ENCODE measurements at regions not wholly inside any gene's neighbourhood (a gene's known extent, or its start where the extent isn't known, plus 50 kb on each side); places are given as distances from the start of the nearest gene placed in this dataset.

DNA sequence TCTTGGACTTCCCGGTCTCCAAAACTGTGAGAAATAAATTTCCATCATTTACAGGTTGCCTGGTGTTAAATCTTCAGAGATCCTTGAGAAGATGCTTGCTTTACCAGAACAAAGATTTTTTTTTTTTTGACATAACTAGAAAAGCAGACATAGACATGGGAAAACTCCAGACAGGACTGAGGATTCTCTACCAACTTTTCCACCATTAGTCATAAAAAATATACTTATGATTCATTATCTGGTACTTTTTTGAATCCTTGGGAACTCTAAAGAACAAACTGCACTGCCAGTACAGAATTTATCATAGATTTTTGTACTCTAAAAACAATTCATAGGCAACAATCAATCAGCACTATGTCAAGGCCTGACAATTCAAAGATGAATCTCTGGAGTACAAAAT lies 487.6 kb downstream of the EFNB2 start:
- Histone ChIP-seq H3K4me3 (no peak overlapping the region), H3K27ac (no peak overlapping the region), H3K4me1 (replicated peaks in 1 of 2) (no peaks in the 10 kb centered on the region), H3K27me3 (no peaks in the 10 kb centered on the region), H3K9me3 (replicated peaks in 1 of 3) (no peaks in the 10 kb centered on the region), H3K36me3 (replicated peaks in 1 of 2) (no peaks in the 10 kb centered on the region)
- TF ChIP-seq, protein P1, sequence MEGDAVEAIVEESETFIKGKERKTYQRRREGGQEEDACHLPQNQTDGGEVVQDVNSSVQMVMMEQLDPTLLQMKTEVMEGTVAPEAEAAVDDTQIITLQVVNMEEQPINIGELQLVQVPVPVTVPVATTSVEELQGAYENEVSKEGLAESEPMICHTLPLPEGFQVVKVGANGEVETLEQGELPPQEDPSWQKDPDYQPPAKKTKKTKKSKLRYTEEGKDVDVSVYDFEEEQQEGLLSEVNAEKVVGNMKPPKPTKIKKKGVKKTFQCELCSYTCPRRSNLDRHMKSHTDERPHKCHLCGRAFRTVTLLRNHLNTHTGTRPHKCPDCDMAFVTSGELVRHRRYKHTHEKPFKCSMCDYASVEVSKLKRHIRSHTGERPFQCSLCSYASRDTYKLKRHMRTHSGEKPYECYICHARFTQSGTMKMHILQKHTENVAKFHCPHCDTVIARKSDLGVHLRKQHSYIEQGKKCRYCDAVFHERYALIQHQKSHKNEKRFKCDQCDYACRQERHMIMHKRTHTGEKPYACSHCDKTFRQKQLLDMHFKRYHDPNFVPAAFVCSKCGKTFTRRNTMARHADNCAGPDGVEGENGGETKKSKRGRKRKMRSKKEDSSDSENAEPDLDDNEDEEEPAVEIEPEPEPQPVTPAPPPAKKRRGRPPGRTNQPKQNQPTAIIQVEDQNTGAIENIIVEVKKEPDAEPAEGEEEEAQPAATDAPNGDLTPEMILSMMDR (IDR thresholded peaks at IDR 0.05): no peak
- no peak for TF ChIP-seq POLR2A (IDR thresholded peaks at IDR 0.05)
- intact Hi-C loops (cut with DNase I): no loop called here
- WGBS, 4 donors: 86 to 100% (median 93%) methylated on average over 1 of the region's 1 CpG
- no peak for DNase-seq

DNA sequence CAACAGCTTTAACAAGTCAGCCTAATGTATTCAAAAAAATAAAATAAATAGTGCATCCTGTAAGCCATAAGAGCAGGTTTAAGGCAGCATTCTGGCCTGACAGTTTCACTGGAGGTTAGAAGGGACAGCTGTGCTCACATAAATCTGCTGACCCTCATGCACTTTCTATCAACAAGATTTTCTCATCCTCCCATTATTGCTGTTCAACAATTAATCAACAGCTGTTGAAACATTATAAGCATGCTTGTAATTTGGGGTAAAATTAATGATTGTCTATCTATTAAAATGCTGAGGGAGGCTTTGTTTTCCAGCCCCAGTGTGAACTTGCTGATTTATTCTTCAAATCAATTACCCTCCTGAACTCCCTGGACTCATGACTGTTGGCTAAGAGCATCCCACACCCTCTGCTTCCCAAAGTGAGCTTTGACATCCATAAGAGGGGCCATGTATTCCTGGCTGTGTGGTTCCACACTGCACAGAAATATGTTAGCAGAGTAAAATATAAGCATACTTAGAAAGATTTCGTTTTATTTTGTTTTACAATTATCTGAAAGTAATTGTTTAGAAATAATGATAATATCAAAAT lies 492.4 kb downstream of the EFNB2 start:
- TF ChIP-seq, protein P1 (IDR thresholded peaks at IDR 0.05): no peak
- TF ChIP-seq POLR2A (IDR thresholded peaks at IDR 0.05): no peak
- Histone ChIP-seq H3K9me3 (replicated peaks in 1 of 3) (no peaks in the 10 kb centered on the region), H3K36me3 (replicated peaks in 1 of 2) (no peaks in the 10 kb centered on the region), H3K4me1 (replicated peaks in 1 of 2) (no peaks in the 10 kb centered on the region), H3K27me3 (no peaks in the 10 kb centered on the region), H3K4me3 (no peak overlapping the region), H3K27ac (no peak overlapping the region)
- 37 to 48% (median 42%) methylated on average over 1 of the region's 1 CpG for WGBS, 4 donors
- intact Hi-C loops (cut with DNase I): no loop called here
- no peak for DNase-seq

DNA sequence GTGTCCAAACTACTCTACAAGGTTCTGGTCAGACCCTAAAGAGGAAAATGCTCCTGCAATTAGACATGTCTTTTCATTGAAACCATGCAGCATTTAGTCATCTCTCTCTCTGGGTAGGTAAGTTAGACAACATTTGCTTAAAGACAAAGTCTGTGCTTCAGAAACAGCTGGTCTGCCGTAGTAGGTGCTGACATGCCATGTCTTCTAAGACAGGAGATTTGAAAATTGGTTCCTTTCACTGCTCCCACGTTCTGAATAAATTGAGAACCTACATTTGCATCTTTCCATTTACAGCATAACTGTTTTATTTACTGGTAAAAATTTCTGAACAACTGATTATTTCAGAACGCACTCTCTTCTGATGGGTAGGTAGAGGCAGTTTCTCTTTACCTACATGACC lies 494.0 kb downstream of the EFNB2 start:
- no peak for DNase-seq
- intact Hi-C loops (cut with DNase I): no loop called here

DNA sequence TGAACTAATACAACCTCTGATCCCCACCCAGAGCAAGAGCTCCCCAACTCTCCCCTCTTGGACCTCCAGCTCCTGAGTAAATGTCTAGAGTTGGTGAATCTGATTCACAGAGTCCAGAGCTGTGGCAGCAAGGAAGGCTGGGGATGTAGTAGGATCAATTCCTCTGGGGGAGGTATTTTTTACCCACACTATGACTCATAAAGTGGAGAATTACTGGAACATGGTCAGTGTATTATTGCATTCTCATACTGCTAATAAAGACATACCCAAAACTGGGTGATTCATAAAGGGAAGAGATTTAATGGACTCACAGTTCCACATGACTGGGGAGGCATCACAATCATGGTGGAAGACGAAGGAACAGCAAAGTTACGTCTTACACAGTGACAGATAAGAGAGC lies 496.7 kb downstream of the EFNB2 start:
- Histone ChIP-seq H3K4me1 (replicated peaks in 1 of 2) (no peaks in the 10 kb centered on the region), H3K27ac (no peak overlapping the region), H3K9me3 (replicated peaks in 1 of 3) (no peaks in the 10 kb centered on the region), H3K36me3 (replicated peaks in 1 of 2) (no peaks in the 10 kb centered on the region), H3K27me3 (no peaks in the 10 kb centered on the region), H3K4me3 (no peak overlapping the region)
- 77 to 92% (median 88%) methylated on average over 2 of the region's 2 CpGs for WGBS, 4 donors
- TF ChIP-seq, protein P1 (IDR thresholded peaks at IDR 0.05): no peak
- TF ChIP-seq POLR2A (IDR thresholded peaks at IDR 0.05): no peak
- intact Hi-C loops (cut with DNase I): no loop called here
- no peak for DNase-seq

More for the DNA sequence above, 494.0 kb downstream of the EFNB2 start:
- Histone ChIP-seq H3K9me3 (replicated peaks in 1 of 3) (no peaks in the 10 kb centered on the region), H3K36me3 (replicated peaks in 1 of 2) (no peaks in the 10 kb centered on the region), H3K27ac (no peak overlapping the region), H3K27me3 (no peaks in the 10 kb centered on the region), H3K4me3 (no peak overlapping the region), H3K4me1 (replicated peaks in 1 of 2) (no peaks in the 10 kb centered on the region)
- TF ChIP-seq, protein P1 (IDR thresholded peaks at IDR 0.05): no peak
- no peak for TF ChIP-seq POLR2A (IDR thresholded peaks at IDR 0.05)
- WGBS, 4 donors: 76 to 87% (median 80%) methylated on average over 3 of the region's 3 CpGs
